ENCODE measurements at regions not wholly inside any gene's neighbourhood (a gene's known extent, or its start where the extent isn't known, plus 50 kb on each side); places are given as distances from the start of the nearest gene placed in this dataset.

DNA sequence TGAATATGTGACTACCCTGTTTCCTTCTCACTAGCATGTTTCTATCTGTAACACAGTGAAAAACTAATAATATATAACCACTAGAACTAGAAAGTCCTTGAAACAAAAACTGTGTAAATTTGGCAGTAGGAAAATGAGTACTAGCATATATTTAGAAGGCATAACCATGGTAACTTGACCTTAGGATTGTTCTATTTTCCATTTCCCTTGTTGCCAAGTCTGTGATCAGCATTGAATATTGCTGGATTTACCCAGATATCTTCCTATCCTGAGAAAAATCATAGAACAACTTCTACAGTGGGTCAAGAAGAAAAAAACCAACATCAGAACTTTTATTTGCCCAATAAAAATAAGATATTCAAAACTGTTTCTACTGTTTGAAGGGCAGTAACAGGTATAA, 563.9 kb upstream of the NRXN1 start:
- intact Hi-C loops (cut with DNase I; ENCODE audit: low total_unique reads): no loop called here
- DNase-seq: no peak
- Histone ChIP-seq H3K27ac (no peak overlapping the region), H3K9me3 (no peaks in the 10 kb centered on the region), H3K27me3 (no peaks in the 10 kb centered on the region), H3K4me3 (no peak overlapping the region), H3K4me1 (no peaks in the 10 kb centered on the region), H3K36me3 (no peaks in the 10 kb centered on the region)
- in situ Hi-C loops (cut with MboI; ENCODE audit: low pct_ligation_motif_present in 1 of 4, low pct_unique_long_range_greater_than_20kb in 1 of 4, low sequenced_read_pairs in 3 of 4): no loop called here
- TF ChIP-seq EP300 (IDR thresholded peaks at IDR 0.05; ENCODE audit: low read depth) (no peak), POLR2AphosphoS5 (IDR thresholded peaks at IDR 0.05) (no peak), POLR2A (IDR thresholded peaks at IDR 0.05) (no peak)
- TF ChIP-seq, protein P1, sequence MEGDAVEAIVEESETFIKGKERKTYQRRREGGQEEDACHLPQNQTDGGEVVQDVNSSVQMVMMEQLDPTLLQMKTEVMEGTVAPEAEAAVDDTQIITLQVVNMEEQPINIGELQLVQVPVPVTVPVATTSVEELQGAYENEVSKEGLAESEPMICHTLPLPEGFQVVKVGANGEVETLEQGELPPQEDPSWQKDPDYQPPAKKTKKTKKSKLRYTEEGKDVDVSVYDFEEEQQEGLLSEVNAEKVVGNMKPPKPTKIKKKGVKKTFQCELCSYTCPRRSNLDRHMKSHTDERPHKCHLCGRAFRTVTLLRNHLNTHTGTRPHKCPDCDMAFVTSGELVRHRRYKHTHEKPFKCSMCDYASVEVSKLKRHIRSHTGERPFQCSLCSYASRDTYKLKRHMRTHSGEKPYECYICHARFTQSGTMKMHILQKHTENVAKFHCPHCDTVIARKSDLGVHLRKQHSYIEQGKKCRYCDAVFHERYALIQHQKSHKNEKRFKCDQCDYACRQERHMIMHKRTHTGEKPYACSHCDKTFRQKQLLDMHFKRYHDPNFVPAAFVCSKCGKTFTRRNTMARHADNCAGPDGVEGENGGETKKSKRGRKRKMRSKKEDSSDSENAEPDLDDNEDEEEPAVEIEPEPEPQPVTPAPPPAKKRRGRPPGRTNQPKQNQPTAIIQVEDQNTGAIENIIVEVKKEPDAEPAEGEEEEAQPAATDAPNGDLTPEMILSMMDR (IDR thresholded peaks at IDR 0.05): no peak

DNA sequence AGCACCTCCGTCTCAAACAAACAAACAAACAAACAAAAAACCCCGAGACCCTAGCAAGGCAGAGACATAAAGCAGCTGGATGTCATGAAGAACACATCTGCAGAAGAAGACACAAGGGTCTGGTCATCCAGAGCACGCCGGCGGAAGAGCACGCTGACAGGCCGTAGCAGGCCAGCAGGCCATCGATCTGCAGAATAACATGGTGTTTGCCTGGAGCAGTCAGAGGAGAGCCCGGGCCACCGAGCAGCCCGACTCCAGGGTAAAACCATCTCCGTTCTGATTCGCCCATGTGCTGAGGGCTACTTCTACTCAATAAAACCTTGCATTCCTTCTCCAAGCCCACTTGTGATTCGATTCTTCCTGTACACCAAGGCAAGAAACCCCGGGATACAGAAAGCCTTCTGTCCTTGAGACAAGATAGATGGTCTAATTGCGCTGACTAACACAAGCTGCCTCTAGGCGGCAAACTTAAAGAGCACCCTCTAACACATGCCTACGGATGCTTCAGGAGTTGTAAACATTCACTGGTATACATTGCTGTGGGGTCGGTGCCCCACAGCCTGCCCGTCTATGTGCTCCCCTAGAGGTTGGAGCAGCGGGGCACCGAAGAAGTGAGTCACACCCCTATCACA, 549.8 kb upstream of the NRXN1 start:
- intact Hi-C loops (cut with DNase I; ENCODE audit: low total_unique reads): no loop called here
- 78 to 91% methylated on average over 8 to 22 of the region's 22 CpGs for WGBS, 2 donors (ENCODE audit: low coverage in 1 of 2)

DNA sequence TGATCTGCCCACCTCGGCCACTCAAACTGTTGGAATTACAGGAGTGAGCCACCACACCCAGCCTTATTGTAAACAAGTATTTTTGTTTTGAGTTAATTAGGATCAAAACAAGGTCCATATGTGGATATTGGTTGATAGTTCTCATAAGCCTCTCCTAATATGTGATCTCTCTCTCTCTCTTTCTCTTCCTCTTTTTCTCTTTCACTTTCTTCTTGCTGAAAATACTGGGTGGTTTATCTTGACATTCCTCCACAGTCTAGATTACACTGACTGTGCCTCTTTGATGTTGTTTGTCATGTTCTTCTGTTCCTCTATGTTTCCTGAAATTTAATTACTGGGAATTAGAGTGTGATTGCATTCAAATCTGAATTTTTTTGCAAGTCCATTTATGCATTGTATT, 547.5 kb upstream of the NRXN1 start:
- TF ChIP-seq, protein P1 (IDR thresholded peaks at IDR 0.05): no peak
- TF ChIP-seq POLR2A (IDR thresholded peaks at IDR 0.05) (no peak), EP300 (IDR thresholded peaks at IDR 0.05; ENCODE audit: low read depth) (no peak), POLR2AphosphoS5 (IDR thresholded peaks at IDR 0.05) (no peak)
- Histone ChIP-seq H3K4me1 (no peaks in the 10 kb centered on the region), H3K4me3 (no peak overlapping the region), H3K9me3 (no peaks in the 10 kb centered on the region), H3K27me3 (no peaks in the 10 kb centered on the region), H3K27ac (no peak overlapping the region), H3K36me3 (no peaks in the 10 kb centered on the region)
- DNase-seq: no peak
- in situ Hi-C loops (cut with MboI; ENCODE audit: low pct_ligation_motif_present in 1 of 4, low pct_unique_long_range_greater_than_20kb in 1 of 4, low sequenced_read_pairs in 3 of 4) (no loop called here), intact Hi-C loops (cut with DNase I; ENCODE audit: low total_unique reads) (no loop called here)
- 90% methylated on average over 1 of the region's 1 CpG; no CpG with 5 or more reads in 1 of the 2 donors for WGBS, 2 donors (ENCODE audit: low coverage in 1 of 2)

More for the DNA sequence above, 549.8 kb upstream of the NRXN1 start:
- in situ Hi-C loops (cut with MboI; ENCODE audit: low pct_ligation_motif_present in 1 of 4, low pct_unique_long_range_greater_than_20kb in 1 of 4, low sequenced_read_pairs in 3 of 4): no loop called here
- no peak overlapping the region for H3K27ac ChIP-seq
- H3K4me1 ChIP-seq: no peaks in the 10 kb centered on the region
- H3K9me3 ChIP-seq: no peaks in the 10 kb centered on the region
- TF ChIP-seq, protein P1 (IDR thresholded peaks at IDR 0.05): no peak
- no peak for TF ChIP-seq POLR2A (IDR thresholded peaks at IDR 0.05)
- TF ChIP-seq EP300 (IDR thresholded peaks at IDR 0.05; ENCODE audit: low read depth): no peak
- TF ChIP-seq POLR2AphosphoS5 (IDR thresholded peaks at IDR 0.05): no peak
- DNase-seq: no peak
- H3K27me3 ChIP-seq: no peaks in the 10 kb centered on the region
- no peak overlapping the region for H3K4me3 ChIP-seq
- no peaks in the 10 kb centered on the region for H3K36me3 ChIP-seq

DNA sequence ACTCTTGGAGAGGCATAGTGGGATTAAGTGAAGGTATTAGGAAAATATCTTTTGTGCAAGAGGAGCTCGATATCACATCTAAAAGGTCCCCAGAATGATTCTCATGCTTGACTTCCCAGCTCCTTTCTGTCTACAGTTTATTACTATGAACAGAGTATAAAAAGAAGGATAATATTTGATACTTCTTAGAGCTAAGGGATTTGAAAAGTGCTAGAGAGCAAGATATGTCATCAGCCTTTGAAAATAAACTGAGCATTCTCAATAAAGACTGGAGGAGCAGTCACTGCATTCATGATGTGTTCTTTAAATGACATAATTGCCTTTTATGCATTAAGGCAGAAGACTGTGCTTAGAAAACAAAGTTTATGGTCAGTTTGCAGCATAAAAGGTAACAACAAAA, 543.2 kb upstream of the NRXN1 start:
- Histone ChIP-seq H3K27me3 (no peaks in the 10 kb centered on the region), H3K4me1 (no peaks in the 10 kb centered on the region), H3K36me3 (no peaks in the 10 kb centered on the region), H3K27ac (no peak overlapping the region), H3K4me3 (no peak overlapping the region), H3K9me3 (no peaks in the 10 kb centered on the region)
- in situ Hi-C loops (cut with MboI; ENCODE audit: low pct_ligation_motif_present in 1 of 4, low pct_unique_long_range_greater_than_20kb in 1 of 4, low sequenced_read_pairs in 3 of 4): no loop called here
- TF ChIP-seq POLR2A (IDR thresholded peaks at IDR 0.05): no peak
- whole genome bisulfite sequencing, 2 donors (ENCODE audit: low coverage in 1 of 2): 67 to 78% methylated on average over 1 of the region's 1 CpG
- DNase-seq: no peak
- intact Hi-C loops (cut with DNase I; ENCODE audit: low total_unique reads): no loop called here

DNA sequence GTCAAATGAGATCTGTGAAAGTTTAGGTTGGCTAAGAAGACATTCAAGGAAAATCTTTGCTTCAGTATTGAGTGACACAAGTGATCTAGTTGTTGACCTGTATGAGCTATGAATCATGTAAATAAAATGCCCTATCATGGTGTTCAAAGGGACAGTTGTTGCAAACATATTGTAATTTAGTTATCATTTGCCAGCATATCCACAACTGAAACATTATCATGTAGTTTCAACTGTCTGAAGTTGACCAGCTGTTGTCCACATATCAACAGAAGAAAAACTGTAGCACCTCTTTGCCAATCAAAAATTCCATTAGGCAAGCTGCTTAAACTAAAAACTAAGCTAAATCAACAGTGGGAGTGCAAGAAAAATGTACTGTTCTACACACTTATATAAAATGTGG, 527.1 kb upstream of the NRXN1 start:
- in situ Hi-C loops (cut with MboI; ENCODE audit: low pct_ligation_motif_present in 1 of 4, low pct_unique_long_range_greater_than_20kb in 1 of 4, low sequenced_read_pairs in 3 of 4): no loop called here
- no peak for TF ChIP-seq POLR2AphosphoS5 (IDR thresholded peaks at IDR 0.05)
- TF ChIP-seq, protein P1 (IDR thresholded peaks at IDR 0.05): no peak
- H3K36me3 ChIP-seq: no peaks in the 10 kb centered on the region

More for the DNA sequence above, 527.1 kb upstream of the NRXN1 start:
- H3K27me3 ChIP-seq: no peaks in the 10 kb centered on the region
- H3K27ac ChIP-seq: no peak overlapping the region
- H3K9me3 ChIP-seq: peaks cover 0 to 4% of the 10 kb centered on the region in 2 donors
- intact Hi-C loops (cut with DNase I; ENCODE audit: low total_unique reads): no loop called here
- DNase-seq: no peak
- H3K4me1 ChIP-seq: no peaks in the 10 kb centered on the region
- no peak overlapping the region for H3K4me3 ChIP-seq

All from transverse colon (tissue), 4 donors.